Endothelial cell of umbilical vein (primary cell): ENCODE measurements at regions not wholly inside any gene's neighbourhood (a gene's known extent, or its start where the extent isn't known, plus 50 kb on each side); places are given as distances from the start of the nearest gene placed in this dataset.

Source experiments
- BruUV-seq: library from RNA; stranded (reverse); fragments of 400-500 nt; replicated peaks from 2 replicates; lab custom pipeline; 2021; lab: Mats Ljungman, UMichigan
- CTCF ChIA-PET: fragments of 300-600, 350-600 bp; sonication (Branson Sonifier 250); formaldehyde crosslinking; loops from one replicate; lab custom pipeline; 2021; ENCODE audit warnings: antibody characterized with exemption, inconsistent platforms; lab: Charles Lee
- POLR2A ChIA-PET: fragments of 300-600, 350-600 bp; sonication (Branson Sonifier 250); formaldehyde crosslinking; loops from one replicate; lab custom pipeline; 2021; ENCODE audit warnings: antibody characterized with exemption, inconsistent platforms; lab: Charles Lee
- DNase-seq: peaks from one replicate; pipeline ENCODE4 v3.0.0-alpha.2; 2011; ENCODE audit warnings: low read depth, low spot score
- FAIRE-seq: peaks from 2 replicates; lab custom pipeline; 2011; peaks lifted over from hg19 to GRCh38; lab: Jason Lieb, UNC
- H2AFZ ChIP-seq: 2 replicates; pipeline ENCODE4 v1.6.0; 2012; ENCODE audit warnings: low read depth, low read length, control low read depth, inconsistent platforms
- H3K27ac ChIP-seq: 2 replicates; pipeline ENCODE4 v1.5.1; 2011; ENCODE audit warnings: low read depth, mild to moderate bottlenecking, control low read depth, low read length, moderate library complexity; ENCODE audit not compliant: insufficient read depth
- H3K27me3 ChIP-seq, 2 experiments: 2 replicates each; pipeline versions ENCODE4 v1.6.0 to v1.6.1; 2011; ENCODE audit warnings: low read length in 2 of 2, mixed read lengths in 1 of 2; ENCODE audit not compliant: control insufficient read depth in 2 of 2, insufficient read depth in 2 of 2
- H3K36me3 ChIP-seq, 2 experiments: 2 replicates in 1 of 2; 3 replicates in 1 of 2; pipeline ENCODE4 v1.5.1; 2011; ENCODE audit warnings: low read length in 2 of 2, mild to moderate bottlenecking in 1 of 2, moderate library complexity in 1 of 2; ENCODE audit not compliant: control insufficient read depth in 2 of 2, insufficient read depth in 2 of 2; ENCODE audit errors: extremely low read depth in 1 of 2
- H3K4me1 ChIP-seq: 3 replicates; pipeline ENCODE4 v1.5.1; 2011; ENCODE audit warnings: mild to moderate bottlenecking, low read length; ENCODE audit not compliant: control insufficient read depth, insufficient read depth; ENCODE audit errors: extremely low read depth
- H3K4me2 ChIP-seq: 2 replicates; pipeline ENCODE4 v1.6.1; 2011; ENCODE audit warnings: low read length, control low read depth, mixed read lengths; ENCODE audit not compliant: insufficient read depth
- H3K4me3 ChIP-seq, 3 experiments: fragments of 200-600 bp in 1 of 3; sonication (generic), shearing (Covaris generic) in 1 of 3; replicated peaks in 1 of 3; 2 replicates each; pipeline ENCODE4 v1.5.1; 2011 to 2016; ENCODE audit warnings: control low read depth in 3 of 3, low read length in 3 of 3, mild to moderate bottlenecking in 2 of 3, inconsistent platforms in 1 of 3, low read depth in 1 of 3, moderate library complexity in 1 of 3; ENCODE audit not compliant: insufficient read depth in 1 of 3
- H3K79me2 ChIP-seq: 2 replicates; pipeline ENCODE4 v1.6.0; 2012; ENCODE audit warnings: low read length, inconsistent platforms; ENCODE audit not compliant: control insufficient read depth, insufficient read depth
- H3K9ac ChIP-seq: replicated peaks from 2 replicates; pipeline ENCODE3; 2011; ENCODE audit warnings: low read length, control low read depth; ENCODE audit not compliant: insufficient read depth; ENCODE audit errors: extremely low read depth
- H3K9me1 ChIP-seq: replicated peaks from 3 replicates; pipeline ENCODE4 v1.6.0; 2011; ENCODE audit warnings: mild to moderate bottlenecking, low read length; ENCODE audit not compliant: control insufficient read depth, insufficient read depth; ENCODE audit errors: extremely low read depth
- H3K9me3 ChIP-seq: replicated peaks from 2 replicates; pipeline ENCODE4 v1.5.1; 2012; ENCODE audit warnings: low read length, inconsistent platforms; ENCODE audit not compliant: control insufficient read depth, insufficient read depth
- H4K20me1 ChIP-seq: replicated peaks from 2 replicates; pipeline ENCODE3; 2011; ENCODE audit warnings: mild to moderate bottlenecking, low read length; ENCODE audit not compliant: control insufficient read depth, insufficient read depth; ENCODE audit errors: extremely low read depth
- EZH2 ChIP-seq: IDR thresholded peaks from 2 replicates; pipeline ENCODE4 v1.6.1; 2012; ENCODE audit warnings: borderline replicate concordance, low read depth, mild to moderate bottlenecking, moderate library complexity, low read length, inconsistent platforms; ENCODE audit not compliant: severe bottlenecking
- FOS ChIP-seq: IDR thresholded peaks from 2 replicates; pipeline ENCODE4 v1.6.1; 2011; ENCODE audit warnings: mild to moderate bottlenecking, low read length, moderate library complexity, borderline replicate concordance; ENCODE audit not compliant: insufficient read depth
- GATA2 ChIP-seq: IDR thresholded peaks from 2 replicates; pipeline ENCODE4 v1.7.0; 2011; ENCODE audit warnings: low read depth, mild to moderate bottlenecking, moderate library complexity, mixed read lengths, low read length; ENCODE audit not compliant: insufficient read length, insufficient read depth
- JUN ChIP-seq: IDR thresholded peaks from 2 replicates; pipeline ENCODE4 v1.6.1; 2011; ENCODE audit warnings: borderline replicate concordance, low read depth; ENCODE audit not compliant: insufficient read length, insufficient read depth
- MYC ChIP-seq: IDR thresholded peaks from one replicate; pipeline ENCODE4 v1.6.1; 2011; ENCODE audit warnings: mild to moderate bottlenecking, low read depth, low read length
- POLR2A ChIP-seq: IDR thresholded peaks from 2 replicates; pipeline ENCODE4 v1.6.1; 2012; ENCODE audit warnings: low read depth, mild to moderate bottlenecking, control low read depth, low read length
- POLR2AphosphoS5 ChIP-seq: IDR thresholded peaks from 2 replicates; pipeline ENCODE4 v1.6.1; 2012; ENCODE audit warnings: low read depth, mild to moderate bottlenecking, control low read depth, low read length, moderate library complexity; ENCODE audit not compliant: insufficient read depth
- dilution Hi-C: fragments of 300-500 bp; cut with MboI; formaldehyde crosslinking; loops from one replicate; pipeline ENCODE4 v1.15.0; 2019; ENCODE audit warnings: low sequenced_read_pairs; ENCODE audit not compliant: extremely low pct_ligation_motif_present
- intact Hi-C: fragments of 100-400 bp; cut with micrococcal nuclease; formaldehyde crosslinking; loops from one replicate; pipeline ENCODE4 v1.10.0; 2022
- TF ChIP-seq, protein P1 (sequence below), 2 donors: IDR thresholded peaks; 1 replicate in 1 of 2; 2 replicates in 1 of 2; pipeline ENCODE4 v1.5.1; 2011; ENCODE audit warnings: low read length in 2 of 2, mild to moderate bottlenecking in 2 of 2, moderate library complexity in 2 of 2, control low read depth in 1 of 2, inconsistent platforms in 1 of 2, low read depth in 1 of 2; ENCODE audit not compliant: insufficient read depth in 1 of 2; ENCODE audit errors: extremely low read depth in 1 of 2

DNA sequence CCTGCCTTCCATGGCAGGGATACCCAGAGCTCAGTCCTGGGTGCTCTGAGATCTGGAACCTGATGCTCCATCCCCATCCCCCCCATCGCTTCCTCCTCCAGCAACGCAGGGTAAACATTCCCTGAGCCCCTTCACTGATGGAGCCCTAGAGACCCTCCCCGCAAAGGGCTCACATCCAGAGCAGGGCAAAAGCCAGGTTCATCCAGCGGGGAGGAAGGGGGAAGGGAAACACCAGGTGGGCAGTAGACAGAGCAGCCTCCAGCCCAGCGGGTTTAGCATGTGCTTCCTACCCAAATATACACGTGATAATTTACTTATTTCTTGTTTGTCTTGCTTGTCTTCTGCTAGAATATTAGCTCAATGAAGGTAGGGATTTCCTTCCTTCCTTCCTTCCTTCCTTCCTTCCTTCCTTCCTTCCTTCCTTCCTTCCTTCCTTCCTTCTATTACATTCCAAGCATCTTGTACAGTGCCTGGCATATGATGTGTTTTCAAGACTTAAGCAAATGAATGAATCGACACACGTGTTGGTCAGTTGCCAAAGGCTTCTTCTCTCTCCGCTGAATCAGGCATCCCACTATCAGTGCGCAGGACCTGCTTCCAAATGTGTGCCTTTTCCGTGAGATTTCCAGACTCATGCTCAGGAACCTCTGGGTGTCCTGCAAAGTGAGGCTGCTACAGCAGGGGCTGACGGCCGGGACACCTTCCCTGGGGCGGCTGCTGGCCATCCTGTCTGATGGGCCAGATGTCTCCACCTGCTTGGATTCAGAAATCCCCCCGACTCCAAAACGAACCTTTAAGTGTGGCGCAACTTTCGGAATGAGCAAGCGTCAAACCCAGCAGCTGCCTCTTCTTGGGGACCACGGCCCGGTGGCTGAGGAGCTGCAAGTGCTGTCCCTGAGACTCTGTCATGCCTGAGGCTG, 955.1 kb downstream of the BRD1 start:
- FAIRE-seq (no peak), DNase-seq (no peak)
- dilution Hi-C loops, result no loop called here
- H3K27ac ChIP-seq, result no peak overlapping the region
- no peak for TF ChIP-seq JUN
- no peak for TF ChIP-seq MYC
- TF ChIP-seq EZH2, result no peak
- TF ChIP-seq FOS, result no peak
- no peak for TF ChIP-seq POLR2AphosphoS5
- TF ChIP-seq POLR2A, result no peak
- TF ChIP-seq, protein P1, sequence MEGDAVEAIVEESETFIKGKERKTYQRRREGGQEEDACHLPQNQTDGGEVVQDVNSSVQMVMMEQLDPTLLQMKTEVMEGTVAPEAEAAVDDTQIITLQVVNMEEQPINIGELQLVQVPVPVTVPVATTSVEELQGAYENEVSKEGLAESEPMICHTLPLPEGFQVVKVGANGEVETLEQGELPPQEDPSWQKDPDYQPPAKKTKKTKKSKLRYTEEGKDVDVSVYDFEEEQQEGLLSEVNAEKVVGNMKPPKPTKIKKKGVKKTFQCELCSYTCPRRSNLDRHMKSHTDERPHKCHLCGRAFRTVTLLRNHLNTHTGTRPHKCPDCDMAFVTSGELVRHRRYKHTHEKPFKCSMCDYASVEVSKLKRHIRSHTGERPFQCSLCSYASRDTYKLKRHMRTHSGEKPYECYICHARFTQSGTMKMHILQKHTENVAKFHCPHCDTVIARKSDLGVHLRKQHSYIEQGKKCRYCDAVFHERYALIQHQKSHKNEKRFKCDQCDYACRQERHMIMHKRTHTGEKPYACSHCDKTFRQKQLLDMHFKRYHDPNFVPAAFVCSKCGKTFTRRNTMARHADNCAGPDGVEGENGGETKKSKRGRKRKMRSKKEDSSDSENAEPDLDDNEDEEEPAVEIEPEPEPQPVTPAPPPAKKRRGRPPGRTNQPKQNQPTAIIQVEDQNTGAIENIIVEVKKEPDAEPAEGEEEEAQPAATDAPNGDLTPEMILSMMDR (IDR thresholded peaks at IDR 0.05; ENCODE audit: extremely low read depth in 1 of 2, insufficient read depth in 1 of 2, low read depth in 1 of 2, low read length in 2 of 2), result no peak
- no peak for TF ChIP-seq GATA2
- no peaks in the 10 kb centered on the region for H3K36me3 ChIP-seq
- H3K4me1 ChIP-seq, result no peaks in the 10 kb centered on the region
- no peaks in the 10 kb centered on the region for H3K79me2 ChIP-seq
- no peaks in the 10 kb centered on the region for H4K20me1 ChIP-seq
- no TSS peak for BruUV-seq
- no peaks in the 10 kb centered on the region for H3K27me3 ChIP-seq
- H3K4me3 ChIP-seq, result no peak overlapping the region
- no peak overlapping the region for H2AFZ ChIP-seq
- ChIA-PET CTCF (no interaction called here), POLR2A (no interaction called here)
- H3K9me1 ChIP-seq, result no peaks in the 10 kb centered on the region
- no peak overlapping the region for H3K4me2 ChIP-seq
- no peak overlapping the region for H3K9ac ChIP-seq
- intact Hi-C loops, result no loop called here
- H3K9me3 ChIP-seq, result peaks cover 14% of the 10 kb centered on the region
